Smooth muscle cell (in vitro differentiated cells): ENCODE measurements at regions not wholly inside any gene's neighbourhood (a gene's known extent, or its start where the extent isn't known, plus 50 kb on each side); places are given as distances from the start of the nearest gene placed in this dataset.

Experiments used
- DNase-seq: peaks from one replicate; lab custom pipeline; 2025; ENCODE audit not compliant: unreplicated experiment; lab: John Stamatoyannopoulos, UW
- H2AFZ ChIP-seq: fragments of 200-600 bp; sonication (generic); 2 replicates; pipeline ENCODE4 v1.6.0; 2016; ENCODE audit warnings: antibody characterized with exemption, low read depth, mild to moderate bottlenecking
- H3F3A ChIP-seq: fragments of 200-600 bp; sonication (generic); 2 replicates; pipeline ENCODE4 v1.6.0; 2017; ENCODE audit warnings: antibody characterized with exemption, low read depth
- H3K27ac ChIP-seq: fragments of 200-600 bp; sonication (generic); 2 replicates; pipeline ENCODE4 v1.5.1; 2016; ENCODE audit warnings: low read depth, mild to moderate bottlenecking
- H3K27me3 ChIP-seq: fragments of 200-600 bp; sonication (generic); 2 replicates; pipeline ENCODE4 v1.6.1; 2016; ENCODE audit warnings: low read depth, mild to moderate bottlenecking
- H3K36me3 ChIP-seq: fragments of 200-600 bp; sonication (generic); 2 replicates; pipeline ENCODE4 v1.5.1; 2016; ENCODE audit warnings: low read depth
- H3K4me1 ChIP-seq: fragments of 200-600 bp; sonication (generic); 2 replicates; pipeline ENCODE4 v1.5.1; 2016; ENCODE audit warnings: low read depth
- H3K4me2 ChIP-seq: fragments of 200-600 bp; sonication (generic); 2 replicates; pipeline ENCODE4 v1.6.0; 2016; ENCODE audit warnings: mild to moderate bottlenecking
- H3K4me3 ChIP-seq: fragments of 200-600 bp; sonication (generic); 2 replicates; pipeline ENCODE4 v1.5.1; 2016; ENCODE audit warnings: mild to moderate bottlenecking
- H3K79me2 ChIP-seq: fragments of 200-600 bp; sonication (generic); 2 replicates; pipeline ENCODE4 v1.6.0; 2016; ENCODE audit warnings: low read depth, mild to moderate bottlenecking
- H3K9ac ChIP-seq: fragments of 200-600 bp; sonication (generic); 2 replicates; pipeline ENCODE4 v1.6.0; 2016; ENCODE audit warnings: low read depth
- H3K9me3 ChIP-seq: fragments of 200-600 bp; sonication (generic); replicated peaks from 2 replicates; pipeline ENCODE4 v1.5.1; 2016; ENCODE audit warnings: low read depth
- H4K20me1 ChIP-seq: fragments of 200-600 bp; sonication (generic); 2 replicates; pipeline ENCODE4 v1.6.0; 2016; ENCODE audit warnings: low read depth
- WGBS: methylation state at CpG from one replicate; pipeline ENCODE4 v1.1.7; 2016; ENCODE audit warnings: low lambda C conversion rate; 5-methylcytosine and 5-hydroxymethylcytosine counted together
- TF ChIP-seq, protein P1 (sequence below): fragments of 200-600 bp; sonication (generic); IDR thresholded peaks from 2 replicates; pipeline ENCODE4 v1.5.1; 2017; ENCODE audit warnings: borderline replicate concordance, mild to moderate bottlenecking, antibody characterized with exemption; ENCODE audit not compliant: insufficient read depth, poor library complexity, severe bottlenecking

DNA sequence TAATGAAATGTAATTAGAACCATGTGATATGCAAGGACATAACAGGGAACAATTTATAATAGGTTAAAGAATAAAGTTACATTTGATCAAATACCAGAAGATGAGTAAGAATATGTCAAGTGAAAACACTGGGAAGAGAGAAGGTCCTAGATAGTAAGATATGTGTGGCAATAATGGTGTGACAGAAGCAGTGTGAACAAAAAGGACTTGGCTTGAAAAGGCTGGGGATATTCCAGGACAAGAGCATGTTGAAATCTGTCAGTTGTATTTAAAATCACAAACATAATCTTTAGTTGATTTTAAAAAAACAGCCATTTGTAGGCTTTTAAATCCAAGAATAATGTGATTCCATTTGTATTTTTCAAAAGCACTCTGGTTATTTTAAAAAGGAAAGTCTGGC, 1399.9 kb upstream of the SLC39A10 start:
- H4K20me1 ChIP-seq: no peaks in the 10 kb centered on the region
- no peaks in the 10 kb centered on the region for H3K4me1 ChIP-seq
- no peak overlapping the region for H3K4me2 ChIP-seq
- H3K9me3 ChIP-seq: no peaks in the 10 kb centered on the region
- no peak overlapping the region for H3K4me3 ChIP-seq
- H3K79me2 ChIP-seq: no peaks in the 10 kb centered on the region
- H2AFZ ChIP-seq: no peak overlapping the region
- TF ChIP-seq, protein P1, sequence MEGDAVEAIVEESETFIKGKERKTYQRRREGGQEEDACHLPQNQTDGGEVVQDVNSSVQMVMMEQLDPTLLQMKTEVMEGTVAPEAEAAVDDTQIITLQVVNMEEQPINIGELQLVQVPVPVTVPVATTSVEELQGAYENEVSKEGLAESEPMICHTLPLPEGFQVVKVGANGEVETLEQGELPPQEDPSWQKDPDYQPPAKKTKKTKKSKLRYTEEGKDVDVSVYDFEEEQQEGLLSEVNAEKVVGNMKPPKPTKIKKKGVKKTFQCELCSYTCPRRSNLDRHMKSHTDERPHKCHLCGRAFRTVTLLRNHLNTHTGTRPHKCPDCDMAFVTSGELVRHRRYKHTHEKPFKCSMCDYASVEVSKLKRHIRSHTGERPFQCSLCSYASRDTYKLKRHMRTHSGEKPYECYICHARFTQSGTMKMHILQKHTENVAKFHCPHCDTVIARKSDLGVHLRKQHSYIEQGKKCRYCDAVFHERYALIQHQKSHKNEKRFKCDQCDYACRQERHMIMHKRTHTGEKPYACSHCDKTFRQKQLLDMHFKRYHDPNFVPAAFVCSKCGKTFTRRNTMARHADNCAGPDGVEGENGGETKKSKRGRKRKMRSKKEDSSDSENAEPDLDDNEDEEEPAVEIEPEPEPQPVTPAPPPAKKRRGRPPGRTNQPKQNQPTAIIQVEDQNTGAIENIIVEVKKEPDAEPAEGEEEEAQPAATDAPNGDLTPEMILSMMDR: no peak
- no peak overlapping the region for H3K9ac ChIP-seq
- no peak for DNase-seq
- H3F3A ChIP-seq: no peaks in the 10 kb centered on the region
- H3K36me3 ChIP-seq: no peaks in the 10 kb centered on the region
- H3K27ac ChIP-seq: no peak overlapping the region
- H3K27me3 ChIP-seq: no peaks in the 10 kb centered on the region

DNA sequence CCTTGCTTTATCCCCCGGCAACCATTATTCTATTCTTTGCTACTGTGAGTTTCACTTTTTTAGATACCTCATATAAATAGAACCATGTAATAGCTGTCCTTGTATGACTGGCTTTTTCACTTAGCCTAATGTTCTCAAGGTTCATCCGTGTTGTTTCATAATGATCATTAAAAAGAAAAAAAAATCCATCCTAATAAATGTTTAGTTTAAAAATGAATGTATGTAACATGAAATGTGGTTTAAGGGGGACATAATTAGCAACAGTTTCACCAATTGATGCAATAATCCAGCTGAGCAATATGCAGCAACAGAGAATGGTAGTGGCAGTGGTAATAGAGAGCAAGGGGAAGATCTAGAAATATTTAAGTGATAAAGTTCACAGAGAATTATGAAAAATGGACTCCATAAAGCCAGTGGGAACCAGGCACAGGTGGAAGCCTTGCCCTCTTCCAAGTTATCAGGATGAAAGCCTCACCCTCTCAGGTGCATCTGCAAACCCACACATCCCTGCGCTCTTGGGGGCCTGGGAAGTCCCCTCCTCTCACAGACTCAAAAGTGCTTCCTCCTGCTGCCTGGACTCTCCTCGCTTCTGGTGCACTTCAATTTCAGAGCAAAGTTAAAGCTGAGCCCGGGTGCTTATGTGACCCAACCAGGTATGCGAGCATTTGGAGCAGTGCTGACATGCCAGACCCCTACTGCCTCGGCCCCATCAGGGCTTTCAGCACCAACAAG, 1403.3 kb upstream of the SLC39A10 start:
- Histone ChIP-seq H3K4me1 (no peaks in the 10 kb centered on the region), H3K27ac (no peak overlapping the region), H3K4me2 (no peak overlapping the region), H3F3A (no peaks in the 10 kb centered on the region), H3K9me3 (no peaks in the 10 kb centered on the region), H4K20me1 (no peaks in the 10 kb centered on the region), H2AFZ (no peak overlapping the region), H3K27me3 (no peaks in the 10 kb centered on the region), H3K4me3 (no peak overlapping the region), H3K9ac (no peak overlapping the region), H3K79me2 (no peaks in the 10 kb centered on the region), H3K36me3 (no peaks in the 10 kb centered on the region)
- TF ChIP-seq, protein P1: no peak
- WGBS: 91% methylated on average over 7 of the region's 7 CpGs
- DNase-seq: no peak

DNA sequence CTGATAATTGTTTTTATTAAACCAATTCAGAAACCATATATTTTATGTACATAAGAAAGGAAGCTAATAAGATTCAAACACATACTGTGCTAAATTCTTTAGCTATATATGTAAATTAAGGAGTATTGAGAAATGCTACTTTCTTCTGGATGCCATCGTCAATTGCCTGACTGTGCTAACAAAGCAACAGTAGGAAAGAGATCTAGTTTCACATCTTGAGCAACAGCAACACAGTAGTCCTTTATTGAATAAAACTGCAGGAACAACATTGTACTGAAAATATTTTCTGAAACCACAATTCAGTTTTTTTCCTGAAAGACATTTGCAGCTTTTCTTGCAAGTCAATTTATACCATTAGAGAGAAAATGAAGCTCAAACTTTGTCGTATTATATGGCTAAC, 1404.9 kb upstream of the SLC39A10 start:
- no peaks in the 10 kb centered on the region for H3K9me3 ChIP-seq
- no peak overlapping the region for H3K27ac ChIP-seq
- H3F3A ChIP-seq: no peaks in the 10 kb centered on the region
- H3K4me2 ChIP-seq: no peak overlapping the region
- H3K9ac ChIP-seq: no peak overlapping the region
- no peaks in the 10 kb centered on the region for H3K27me3 ChIP-seq
- no peaks in the 10 kb centered on the region for H3K79me2 ChIP-seq
- no peaks in the 10 kb centered on the region for H3K4me1 ChIP-seq
- TF ChIP-seq, protein P1: no peak
- no peaks in the 10 kb centered on the region for H4K20me1 ChIP-seq
- H2AFZ ChIP-seq: no peak overlapping the region
- H3K4me3 ChIP-seq: no peak overlapping the region
- no peak for DNase-seq
- no peaks in the 10 kb centered on the region for H3K36me3 ChIP-seq
- WGBS: 85% methylated on average over 2 of the region's 2 CpGs

DNA sequence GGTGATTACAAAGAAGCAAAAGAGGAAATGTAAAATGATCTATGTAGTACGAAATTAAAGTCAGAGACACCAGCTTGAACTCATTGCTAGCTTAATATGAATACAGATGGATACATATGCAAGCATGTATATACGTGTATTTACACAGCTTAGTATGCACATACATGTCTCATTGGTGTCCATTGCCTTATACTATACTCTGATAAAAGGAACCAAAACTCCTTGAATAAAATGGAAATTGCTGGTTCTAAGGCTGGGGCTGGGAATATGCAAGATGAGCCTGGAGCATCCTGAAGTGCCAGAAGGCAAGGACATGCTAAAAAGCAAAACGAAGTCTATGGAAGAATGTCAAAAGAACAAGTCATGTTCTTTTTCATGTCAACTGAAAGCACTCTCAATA, 1424.4 kb upstream of the SLC39A10 start:
- Histone ChIP-seq H3K4me2 (no peak overlapping the region), H3K4me3 (no peak overlapping the region), H3F3A (no peaks in the 10 kb centered on the region), H3K9ac (no peak overlapping the region), H3K27ac (no peak overlapping the region), H3K4me1 (no peaks in the 10 kb centered on the region), H3K9me3 (no peaks in the 10 kb centered on the region), H4K20me1 (no peaks in the 10 kb centered on the region), H2AFZ (no peak overlapping the region), H3K36me3 (no peaks in the 10 kb centered on the region), H3K27me3 (no peaks in the 10 kb centered on the region), H3K79me2 (no peaks in the 10 kb centered on the region)
- no peak for DNase-seq
- TF ChIP-seq, protein P1: no peak
- 69% methylated on average over 3 of the region's 3 CpGs for WGBS
